Endothelial cell of umbilical vein (primary cell): ENCODE measurements at regions not wholly inside any gene's neighbourhood (a gene's known extent, or its start where the extent isn't known, plus 50 kb on each side); places are given as distances from the start of the nearest gene placed in this dataset.

Experiments
- EZH2 ChIP-seq: IDR thresholded peaks from 2 replicates; pipeline ENCODE4 v1.6.1; 2012; ENCODE audit warnings: borderline replicate concordance, low read depth, mild to moderate bottlenecking, moderate library complexity, low read length, inconsistent platforms; ENCODE audit not compliant: severe bottlenecking
- FOS ChIP-seq: IDR thresholded peaks from 2 replicates; pipeline ENCODE4 v1.6.1; 2011; ENCODE audit warnings: mild to moderate bottlenecking, low read length, moderate library complexity, borderline replicate concordance; ENCODE audit not compliant: insufficient read depth
- JUN ChIP-seq: IDR thresholded peaks from 2 replicates; pipeline ENCODE4 v1.6.1; 2011; ENCODE audit warnings: borderline replicate concordance, low read depth; ENCODE audit not compliant: insufficient read length, insufficient read depth
- POLR2A ChIP-seq: IDR thresholded peaks from 2 replicates; pipeline ENCODE4 v1.6.1; 2012; ENCODE audit warnings: low read depth, mild to moderate bottlenecking, control low read depth, low read length
- POLR2AphosphoS5 ChIP-seq: IDR thresholded peaks from 2 replicates; pipeline ENCODE4 v1.6.1; 2012; ENCODE audit warnings: low read depth, mild to moderate bottlenecking, control low read depth, low read length, moderate library complexity; ENCODE audit not compliant: insufficient read depth
- TF ChIP-seq, protein P1 (sequence below), 2 donors: IDR thresholded peaks; 1 replicate in 1 of 2; 2 replicates in 1 of 2; pipeline ENCODE4 v1.5.1; 2011; ENCODE audit warnings: low read length in 2 of 2, mild to moderate bottlenecking in 2 of 2, moderate library complexity in 2 of 2, control low read depth in 1 of 2, inconsistent platforms in 1 of 2, low read depth in 1 of 2; ENCODE audit not compliant: insufficient read depth in 1 of 2; ENCODE audit errors: extremely low read depth in 1 of 2
- TF ChIP-seq, protein P2 (sequence below): IDR thresholded peaks from 2 replicates; pipeline ENCODE4 v1.6.1; 2011; ENCODE audit not compliant: insufficient read depth, insufficient read length

DNA sequence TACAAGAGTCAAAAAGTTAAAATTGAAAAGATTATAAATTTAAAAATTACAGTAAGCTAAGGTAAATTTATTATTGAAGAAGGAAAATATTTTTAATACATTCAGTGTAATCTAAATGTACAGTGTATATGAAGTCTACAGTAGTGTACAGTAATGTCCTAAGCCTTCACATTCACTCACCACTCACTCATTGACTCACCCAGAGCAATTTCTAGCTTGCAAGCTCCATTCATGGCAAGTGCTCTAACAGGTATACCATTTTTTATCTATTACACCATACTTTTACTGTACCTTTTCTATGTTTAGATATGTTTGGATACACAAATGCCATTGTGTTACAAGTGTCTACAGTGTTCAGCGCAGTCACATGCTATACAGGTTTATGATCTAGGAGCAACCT is 389.7 kb downstream of the RASEF start:
- TF ChIP-seq, protein P1, sequence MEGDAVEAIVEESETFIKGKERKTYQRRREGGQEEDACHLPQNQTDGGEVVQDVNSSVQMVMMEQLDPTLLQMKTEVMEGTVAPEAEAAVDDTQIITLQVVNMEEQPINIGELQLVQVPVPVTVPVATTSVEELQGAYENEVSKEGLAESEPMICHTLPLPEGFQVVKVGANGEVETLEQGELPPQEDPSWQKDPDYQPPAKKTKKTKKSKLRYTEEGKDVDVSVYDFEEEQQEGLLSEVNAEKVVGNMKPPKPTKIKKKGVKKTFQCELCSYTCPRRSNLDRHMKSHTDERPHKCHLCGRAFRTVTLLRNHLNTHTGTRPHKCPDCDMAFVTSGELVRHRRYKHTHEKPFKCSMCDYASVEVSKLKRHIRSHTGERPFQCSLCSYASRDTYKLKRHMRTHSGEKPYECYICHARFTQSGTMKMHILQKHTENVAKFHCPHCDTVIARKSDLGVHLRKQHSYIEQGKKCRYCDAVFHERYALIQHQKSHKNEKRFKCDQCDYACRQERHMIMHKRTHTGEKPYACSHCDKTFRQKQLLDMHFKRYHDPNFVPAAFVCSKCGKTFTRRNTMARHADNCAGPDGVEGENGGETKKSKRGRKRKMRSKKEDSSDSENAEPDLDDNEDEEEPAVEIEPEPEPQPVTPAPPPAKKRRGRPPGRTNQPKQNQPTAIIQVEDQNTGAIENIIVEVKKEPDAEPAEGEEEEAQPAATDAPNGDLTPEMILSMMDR (IDR thresholded peaks at IDR 0.05; ENCODE audit: extremely low read depth in 1 of 2, insufficient read depth in 1 of 2, low read depth in 1 of 2, low read length in 2 of 2), result no peak
- no peak for TF ChIP-seq POLR2AphosphoS5
- no peak for TF ChIP-seq POLR2A
- no peak for TF ChIP-seq EZH2
- TF ChIP-seq JUN, result no peak
- TF ChIP-seq, protein P2, sequence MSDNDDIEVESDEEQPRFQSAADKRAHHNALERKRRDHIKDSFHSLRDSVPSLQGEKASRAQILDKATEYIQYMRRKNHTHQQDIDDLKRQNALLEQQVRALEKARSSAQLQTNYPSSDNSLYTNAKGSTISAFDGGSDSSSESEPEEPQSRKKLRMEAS, result no peak
- no peak for TF ChIP-seq FOS
